SK-N-SH treated with all-trans-retinoic acid at 6 μM for 48 hours (cell line): ENCODE measurements at regions not wholly inside any gene's neighbourhood (a gene's known extent, or its start where the extent isn't known, plus 50 kb on each side); places are given as distances from the start of the nearest gene placed in this dataset.

Source experiments
- ATAC-seq: fragments of 200-7000 bp; cut with Tn5 transposase; 3 replicates; pipeline ENCODE4 v1.9.1; 2020; ENCODE audit warnings: mild to moderate bottlenecking, moderate library complexity
- ARNTL ChIP-seq: fragments of 450-650 bp; formaldehyde crosslinking; IDR thresholded peaks from 2 replicates; pipeline ENCODE4 v1.5.0; 2020; ENCODE audit warnings: low read depth, mild to moderate bottlenecking, moderate library complexity, borderline replicate concordance
- BACH2 ChIP-seq: fragments of 250-450 bp; sonication (Bioruptor Pico); IDR thresholded peaks from 2 replicates; pipeline ENCODE4 v1.9.0; 2021; ENCODE audit warnings: mild to moderate bottlenecking, borderline replicate concordance
- CSDC2 ChIP-seq: fragments of 250-450 bp; sonication (Bioruptor Pico); IDR thresholded peaks from 2 replicates; pipeline ENCODE4 v1.5.0; 2020; ENCODE audit warnings: mild to moderate bottlenecking, moderate library complexity
- ESRRG ChIP-seq: fragments of 250-450 bp; sonication (Bioruptor Pico); IDR thresholded peaks from 2 replicates; pipeline ENCODE4 v1.6.1; 2021; ENCODE audit warnings: mild to moderate bottlenecking
- GLIS3 ChIP-seq: fragments of 250-450 bp; sonication (Bioruptor Pico); IDR thresholded peaks from 2 replicates; pipeline ENCODE4 v1.5.0; 2020; ENCODE audit warnings: mild to moderate bottlenecking, moderate library complexity
- ISL1 ChIP-seq: fragments of 250-450 bp; sonication (Bioruptor Pico); IDR thresholded peaks from 2 replicates; pipeline ENCODE4 v2.1.2; 2022; ENCODE audit warnings: mild to moderate bottlenecking, moderate library complexity
- OSR1 ChIP-seq: fragments of 250-450 bp; sonication (Bioruptor Pico); IDR thresholded peaks from 2 replicates; pipeline ENCODE4 v1.8.0; 2022; ENCODE audit warnings: moderate library complexity, mild to moderate bottlenecking, inconsistent platforms
- PPARA ChIP-seq: fragments of 250-450 bp; sonication (Bioruptor Pico); IDR thresholded peaks from 2 replicates; pipeline ENCODE4 v1.5.0; 2020; ENCODE audit warnings: mild to moderate bottlenecking, borderline replicate concordance
- RARB ChIP-seq: fragments of 250-450 bp; sonication (Bioruptor Pico); IDR thresholded peaks from 2 replicates; pipeline ENCODE4 v1.8.0; 2021; ENCODE audit warnings: mild to moderate bottlenecking, moderate library complexity
- SNAI2 ChIP-seq: fragments of 250-450 bp; sonication (Bioruptor Pico); IDR thresholded peaks from 2 replicates; pipeline ENCODE4 v1.5.0; 2020; ENCODE audit warnings: mild to moderate bottlenecking, moderate library complexity
- TCF4 ChIP-seq: fragments of 250-450 bp; sonication (Bioruptor Pico); IDR thresholded peaks from 2 replicates; pipeline ENCODE4 v1.8.0; 2021; ENCODE audit warnings: mild to moderate bottlenecking, moderate library complexity, borderline replicate concordance
- TOX ChIP-seq: fragments of 250-450 bp; sonication (Bioruptor Pico); IDR thresholded peaks from 2 replicates; pipeline ENCODE4 v1.8.0; 2021; ENCODE audit warnings: mild to moderate bottlenecking, moderate library complexity, borderline replicate concordance
- ZC3H10 ChIP-seq: fragments of 250-450 bp; sonication (Bioruptor Pico); IDR thresholded peaks from 2 replicates; pipeline ENCODE4 v1.5.1; 2021; ENCODE audit warnings: mild to moderate bottlenecking, moderate library complexity
- ZFP3 ChIP-seq: fragments of 250-450 bp; sonication (Bioruptor Pico); IDR thresholded peaks from 2 replicates; pipeline ENCODE4 v1.5.0; 2020; ENCODE audit warnings: mild to moderate bottlenecking, moderate library complexity
- ZFP30 ChIP-seq: fragments of 450-650 bp; formaldehyde crosslinking; IDR thresholded peaks from 2 replicates; pipeline ENCODE4 v1.5.0; 2022; ENCODE audit warnings: mild to moderate bottlenecking, moderate library complexity
- ZNF565 ChIP-seq: fragments of 450-650 bp; formaldehyde crosslinking; conservative IDR thresholded peaks from 2 replicates; pipeline ENCODE4 v1.5.0; 2020; ENCODE audit warnings: low read depth, mild to moderate bottlenecking, moderate library complexity
- ZNF70 ChIP-seq: fragments of 450-650 bp; formaldehyde crosslinking; IDR thresholded peaks from 2 replicates; pipeline ENCODE4 v1.5.0; 2020; ENCODE audit warnings: mild to moderate bottlenecking, moderate library complexity
- ZNF8 ChIP-seq: fragments of 450-650 bp; formaldehyde crosslinking; IDR thresholded peaks from 2 replicates; pipeline ENCODE4 v1.5.0; 2020; ENCODE audit warnings: mild to moderate bottlenecking, moderate library complexity
- TF ChIP-seq, protein P1 (sequence below): fragments of 250-450 bp; sonication (Bioruptor Pico); IDR thresholded peaks from 2 replicates; pipeline ENCODE4 v1.8.0; 2020; ENCODE audit warnings: mild to moderate bottlenecking, moderate library complexity, borderline replicate concordance
- TF ChIP-seq, protein P2 (sequence below): fragments of 250-450 bp; sonication (Bioruptor Pico); IDR thresholded peaks from 2 replicates; pipeline ENCODE4 v1.8.0; 2021; ENCODE audit warnings: low read depth, mild to moderate bottlenecking, moderate library complexity, borderline replicate concordance
- TF ChIP-seq, protein P3 (sequence below): fragments of 250-450 bp; sonication (Bioruptor Pico); IDR thresholded peaks from 2 replicates; pipeline ENCODE4 v1.5.1; 2021; ENCODE audit warnings: mild to moderate bottlenecking, moderate library complexity
- TF ChIP-seq, protein P4 (sequence below): fragments of 250-450 bp; sonication (Bioruptor Pico); IDR thresholded peaks from 2 replicates; pipeline ENCODE4 v1.5.0; 2020; ENCODE audit warnings: mild to moderate bottlenecking, moderate library complexity

DNA sequence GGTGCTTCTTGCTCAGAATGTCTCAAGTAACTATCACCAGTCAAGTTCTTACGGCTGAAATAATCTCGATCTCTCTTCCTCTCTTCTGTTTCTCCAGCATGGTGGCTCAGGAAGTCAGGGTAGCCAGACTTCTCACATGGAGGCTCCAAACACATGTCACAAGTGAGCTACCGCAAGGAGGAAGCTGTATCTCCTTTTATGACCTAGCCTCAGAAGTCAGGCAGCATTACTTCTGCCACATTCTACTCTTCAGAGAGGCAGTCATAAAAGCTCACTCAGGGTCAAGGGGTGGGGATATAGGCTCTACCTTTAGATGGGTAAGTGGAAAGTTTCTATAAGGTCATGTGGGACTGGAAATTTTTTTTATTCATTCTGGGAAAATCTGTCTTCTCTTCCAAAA is 86.6 kb upstream of the NEO1 start:
- TF ChIP-seq CSDC2 (CRISPR knock-in tag): no peak
- TF ChIP-seq SNAI2 (CRISPR knock-in tag): no peak
- TF ChIP-seq, protein P1, sequence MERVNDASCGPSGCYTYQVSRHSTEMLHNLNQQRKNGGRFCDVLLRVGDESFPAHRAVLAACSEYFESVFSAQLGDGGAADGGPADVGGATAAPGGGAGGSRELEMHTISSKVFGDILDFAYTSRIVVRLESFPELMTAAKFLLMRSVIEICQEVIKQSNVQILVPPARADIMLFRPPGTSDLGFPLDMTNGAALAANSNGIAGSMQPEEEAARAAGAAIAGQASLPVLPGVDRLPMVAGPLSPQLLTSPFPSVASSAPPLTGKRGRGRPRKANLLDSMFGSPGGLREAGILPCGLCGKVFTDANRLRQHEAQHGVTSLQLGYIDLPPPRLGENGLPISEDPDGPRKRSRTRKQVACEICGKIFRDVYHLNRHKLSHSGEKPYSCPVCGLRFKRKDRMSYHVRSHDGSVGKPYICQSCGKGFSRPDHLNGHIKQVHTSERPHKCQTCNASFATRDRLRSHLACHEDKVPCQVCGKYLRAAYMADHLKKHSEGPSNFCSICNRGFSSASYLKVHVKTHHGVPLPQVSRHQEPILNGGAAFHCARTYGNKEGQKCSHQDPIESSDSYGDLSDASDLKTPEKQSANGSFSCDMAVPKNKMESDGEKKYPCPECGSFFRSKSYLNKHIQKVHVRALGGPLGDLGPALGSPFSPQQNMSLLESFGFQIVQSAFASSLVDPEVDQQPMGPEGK: no peak
- TF ChIP-seq ZFP30: no peak
- TF ChIP-seq BACH2 (CRISPR knock-in tag): no peak
- TF ChIP-seq OSR1 (CRISPR knock-in tag): no peak
- TF ChIP-seq RARB (CRISPR knock-in tag): no peak
- TF ChIP-seq, protein P2, sequence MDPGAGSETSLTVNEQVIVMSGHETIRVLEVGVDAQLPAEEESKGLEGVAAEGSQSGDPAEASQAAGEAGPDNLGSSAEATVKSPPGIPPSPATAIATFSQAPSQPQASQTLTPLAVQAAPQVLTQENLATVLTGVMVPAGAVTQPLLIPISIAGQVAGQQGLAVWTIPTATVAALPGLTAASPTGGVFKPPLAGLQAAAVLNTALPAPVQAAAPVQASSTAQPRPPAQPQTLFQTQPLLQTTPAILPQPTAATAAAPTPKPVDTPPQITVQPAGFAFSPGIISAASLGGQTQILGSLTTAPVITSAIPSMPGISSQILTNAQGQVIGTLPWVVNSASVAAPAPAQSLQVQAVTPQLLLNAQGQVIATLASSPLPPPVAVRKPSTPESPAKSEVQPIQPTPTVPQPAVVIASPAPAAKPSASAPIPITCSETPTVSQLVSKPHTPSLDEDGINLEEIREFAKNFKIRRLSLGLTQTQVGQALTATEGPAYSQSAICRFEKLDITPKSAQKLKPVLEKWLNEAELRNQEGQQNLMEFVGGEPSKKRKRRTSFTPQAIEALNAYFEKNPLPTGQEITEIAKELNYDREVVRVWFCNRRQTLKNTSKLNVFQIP (CRISPR knock-in tag): no peak
- TF ChIP-seq ZNF70 (CRISPR knock-in tag): no peak
- TF ChIP-seq PPARA (CRISPR knock-in tag): no peak
- TF ChIP-seq ARNTL: no peak
- TF ChIP-seq, all 23 proteins: peak for 0
- no peak for ATAC-seq

DNA sequence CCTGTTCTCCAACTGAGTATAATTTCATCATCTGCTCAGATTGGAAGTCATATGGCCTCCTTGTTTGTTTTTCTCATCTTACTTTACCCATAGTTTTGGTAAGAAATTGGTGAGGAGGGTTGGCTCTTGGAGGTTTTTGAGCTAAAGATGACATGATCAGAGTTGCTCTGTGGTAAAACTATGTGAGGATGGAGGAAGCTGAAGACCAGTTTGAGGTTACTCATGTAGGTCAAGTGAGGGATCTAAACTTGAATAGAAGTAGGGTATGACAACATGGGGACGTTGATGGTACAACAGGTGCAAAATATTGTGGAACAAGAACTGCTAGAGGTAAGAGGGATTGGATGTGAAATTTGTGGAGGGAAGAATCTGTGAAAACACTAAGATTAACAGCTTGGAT is 87.7 kb upstream of the NEO1 start:
- TF ChIP-seq GLIS3 (CRISPR knock-in tag) (no peak), ZFP30 (no peak), OSR1 (CRISPR knock-in tag) (no peak)
- TF ChIP-seq, all 23 proteins: peak for 0
- ATAC-seq: no peak

DNA sequence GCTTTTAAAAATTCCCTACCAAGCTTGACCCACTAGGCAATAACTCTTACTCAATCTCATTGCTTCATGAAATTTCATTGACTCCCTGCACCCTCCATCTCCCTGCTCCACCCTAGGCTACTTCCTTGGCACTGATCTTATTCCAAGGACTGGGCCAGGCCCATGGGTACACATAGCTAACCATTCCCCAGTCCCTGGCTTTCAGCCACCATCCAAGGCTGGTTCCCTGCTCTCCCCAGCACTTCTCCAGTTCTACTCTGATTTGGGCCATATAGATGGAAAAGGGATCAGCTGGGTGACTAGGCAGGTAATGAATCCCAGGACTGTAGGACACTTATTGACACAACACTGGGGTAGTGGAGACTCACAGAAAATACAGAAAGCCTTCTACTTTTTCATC is 88.1 kb upstream of the NEO1 start:
- TF ChIP-seq TOX (CRISPR knock-in tag) (no peak), SNAI2 (CRISPR knock-in tag) (no peak), TCF4 (CRISPR knock-in tag) (no peak), ZNF565 (CRISPR knock-in tag) (no peak), ISL1 (no peak), ZFP3 (CRISPR knock-in tag) (no peak), ESRRG (no peak), ZNF8 (CRISPR knock-in tag) (no peak), PPARA (CRISPR knock-in tag) (no peak), CSDC2 (CRISPR knock-in tag) (no peak), ZC3H10 (CRISPR knock-in tag) (no peak), OSR1 (CRISPR knock-in tag) (no peak)
- TF ChIP-seq, protein P3, sequence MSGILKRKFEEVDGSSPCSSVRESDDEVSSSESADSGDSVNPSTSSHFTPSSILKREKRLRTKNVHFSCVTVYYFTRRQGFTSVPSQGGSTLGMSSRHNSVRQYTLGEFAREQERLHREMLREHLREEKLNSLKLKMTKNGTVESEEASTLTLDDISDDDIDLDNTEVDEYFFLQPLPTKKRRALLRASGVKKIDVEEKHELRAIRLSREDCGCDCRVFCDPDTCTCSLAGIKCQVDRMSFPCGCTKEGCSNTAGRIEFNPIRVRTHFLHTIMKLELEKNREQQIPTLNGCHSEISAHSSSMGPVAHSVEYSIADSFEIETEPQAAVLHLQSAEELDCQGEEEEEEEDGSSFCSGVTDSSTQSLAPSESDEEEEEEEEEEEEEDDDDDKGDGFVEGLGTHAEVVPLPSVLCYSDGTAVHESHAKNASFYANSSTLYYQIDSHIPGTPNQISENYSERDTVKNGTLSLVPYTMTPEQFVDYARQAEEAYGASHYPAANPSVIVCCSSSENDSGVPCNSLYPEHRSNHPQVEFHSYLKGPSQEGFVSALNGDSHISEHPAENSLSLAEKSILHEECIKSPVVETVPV: no peak
- TF ChIP-seq, protein P4, sequence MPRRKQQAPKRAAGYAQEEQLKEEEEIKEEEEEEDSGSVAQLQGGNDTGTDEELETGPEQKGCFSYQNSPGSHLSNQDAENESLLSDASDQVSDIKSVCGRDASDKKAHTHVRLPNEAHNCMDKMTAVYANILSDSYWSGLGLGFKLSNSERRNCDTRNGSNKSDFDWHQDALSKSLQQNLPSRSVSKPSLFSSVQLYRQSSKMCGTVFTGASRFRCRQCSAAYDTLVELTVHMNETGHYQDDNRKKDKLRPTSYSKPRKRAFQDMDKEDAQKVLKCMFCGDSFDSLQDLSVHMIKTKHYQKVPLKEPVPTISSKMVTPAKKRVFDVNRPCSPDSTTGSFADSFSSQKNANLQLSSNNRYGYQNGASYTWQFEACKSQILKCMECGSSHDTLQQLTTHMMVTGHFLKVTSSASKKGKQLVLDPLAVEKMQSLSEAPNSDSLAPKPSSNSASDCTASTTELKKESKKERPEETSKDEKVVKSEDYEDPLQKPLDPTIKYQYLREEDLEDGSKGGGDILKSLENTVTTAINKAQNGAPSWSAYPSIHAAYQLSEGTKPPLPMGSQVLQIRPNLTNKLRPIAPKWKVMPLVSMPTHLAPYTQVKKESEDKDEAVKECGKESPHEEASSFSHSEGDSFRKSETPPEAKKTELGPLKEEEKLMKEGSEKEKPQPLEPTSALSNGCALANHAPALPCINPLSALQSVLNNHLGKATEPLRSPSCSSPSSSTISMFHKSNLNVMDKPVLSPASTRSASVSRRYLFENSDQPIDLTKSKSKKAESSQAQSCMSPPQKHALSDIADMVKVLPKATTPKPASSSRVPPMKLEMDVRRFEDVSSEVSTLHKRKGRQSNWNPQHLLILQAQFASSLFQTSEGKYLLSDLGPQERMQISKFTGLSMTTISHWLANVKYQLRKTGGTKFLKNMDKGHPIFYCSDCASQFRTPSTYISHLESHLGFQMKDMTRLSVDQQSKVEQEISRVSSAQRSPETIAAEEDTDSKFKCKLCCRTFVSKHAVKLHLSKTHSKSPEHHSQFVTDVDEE (CRISPR knock-in tag): no peak
- TF ChIP-seq, protein P1: no peak
- ATAC-seq: no peak
